H1 (cell line): ENCODE measurements at regions not wholly inside any gene's neighbourhood (a gene's known extent, or its start where the extent isn't known, plus 50 kb on each side); places are given as distances from the start of the nearest gene placed in this dataset.

Source experiments
- CTCF ChIA-PET: fragments of 300-600 bp; sonication (Branson Sonifier 250); formaldehyde crosslinking; loops from one replicate; lab custom pipeline; 2021; ENCODE audit not compliant: partially characterized antibody; lab: Charles Lee
- POLR2A ChIA-PET: fragments of 300-600 bp; sonication (Branson Sonifier 250); formaldehyde crosslinking; loops from one replicate; lab custom pipeline; 2021; ENCODE audit warnings: inconsistent platforms; ENCODE audit not compliant: partially characterized antibody; lab: Charles Lee
- DNase-seq, 2 experiments: peaks; one replicate each; pipeline versions ENCODE4 v3.0.0 to v3.0.0-alpha.2; 2010 to 2022; ENCODE audit warnings: low spot score in 2 of 2, low read depth in 1 of 2, mixed read lengths in 1 of 2
- FAIRE-seq: peaks from 2 replicates; lab custom pipeline; 2011; peaks lifted over from hg19 to GRCh38; lab: Jason Lieb, UNC
- H2AFZ ChIP-seq: 2 replicates; pipeline ENCODE4 v1.8.1; 2012; ENCODE audit warnings: low read length, inconsistent platforms
- H2AK5ac ChIP-seq: 2 replicates; pipeline ENCODE4 v1.6.1; 2013; ENCODE audit warnings: low read depth, low read length
- H2BK120ac ChIP-seq: replicated peaks from 2 replicates; pipeline ENCODE3; 2013; ENCODE audit warnings: low read depth, low read length, inconsistent platforms
- H2BK12ac ChIP-seq: 2 replicates; pipeline ENCODE4 v1.6.1; 2013; ENCODE audit warnings: low read depth, low read length
- H2BK15ac ChIP-seq: 2 replicates; pipeline ENCODE4 v1.6.1; 2013; ENCODE audit warnings: low read length
- H2BK20ac ChIP-seq: 2 replicates; pipeline ENCODE4 v1.6.1; 2013; ENCODE audit warnings: low read length
- H2BK5ac ChIP-seq: 2 replicates; pipeline ENCODE4 v1.6.1; 2013; ENCODE audit warnings: low read depth, low read length
- H3K14ac ChIP-seq: 2 replicates; pipeline ENCODE4 v1.6.1; 2013; ENCODE audit warnings: inconsistent platforms; ENCODE audit not compliant: insufficient read length
- H3K18ac ChIP-seq: 2 replicates; pipeline ENCODE4 v1.6.1; 2013; ENCODE audit warnings: low read length; ENCODE audit errors: extremely low read depth
- H3K23ac ChIP-seq: 2 replicates; pipeline ENCODE4 v1.6.1; 2013; ENCODE audit warnings: inconsistent platforms; ENCODE audit not compliant: insufficient read length
- H3K23me2 ChIP-seq: 2 replicates; pipeline ENCODE4 v1.6.1; 2013; ENCODE audit warnings: low read depth, low read length
- H3K27ac ChIP-seq: 2 replicates; pipeline ENCODE4 v1.6.1; 2011; ENCODE audit warnings: low read depth, low read length, inconsistent platforms
- H3K27me3 ChIP-seq, 4 experiments: replicated peaks in 1 of 4; 1 replicate in 1 of 4; 2 replicates in 3 of 4; pipeline versions ENCODE4 v1.6.1 to v1.8.1; 2011 to 2013; ENCODE audit warnings: low read length in 3 of 4, mild to moderate bottlenecking in 3 of 4, inconsistent platforms in 2 of 4, mixed read lengths in 2 of 4, moderate library complexity in 1 of 4; ENCODE audit not compliant: control insufficient read depth in 3 of 4, insufficient read depth in 3 of 4; ENCODE audit errors: extremely low read depth in 1 of 4
- H3K36me3 ChIP-seq, 4 experiments: 2 replicates each; pipeline versions ENCODE4 v1.6.1 to v1.8.1; 2011 to 2013; ENCODE audit warnings: mild to moderate bottlenecking in 4 of 4, low read length in 3 of 4, moderate library complexity in 2 of 4, control low read depth in 1 of 4, inconsistent platforms in 1 of 4; ENCODE audit not compliant: insufficient read depth in 4 of 4, control insufficient read depth in 2 of 4
- H3K4ac ChIP-seq: replicated peaks from 2 replicates; pipeline ENCODE3; 2013; ENCODE audit warnings: low read length, low read depth, mixed read lengths, inconsistent platforms; ENCODE audit not compliant: insufficient read length
- H3K4me1 ChIP-seq, 4 experiments: replicated peaks in 1 of 4; 1 replicate in 1 of 4; 2 replicates in 3 of 4; pipeline versions ENCODE4 v1.6.1 to v1.8.1; 2011 to 2013; ENCODE audit warnings: low read length in 3 of 4, inconsistent platforms in 2 of 4, mixed read lengths in 1 of 4; ENCODE audit not compliant: insufficient read depth in 4 of 4, control insufficient read depth in 3 of 4
- H3K4me2 ChIP-seq, 2 experiments: 2 replicates each; pipeline versions ENCODE4 v1.6.1 to v1.8.1; 2011 to 2013; ENCODE audit warnings: low read depth in 2 of 2, low read length in 2 of 2, control low read depth in 1 of 2, inconsistent platforms in 1 of 2, mild to moderate bottlenecking in 1 of 2; ENCODE audit not compliant: insufficient read depth in 1 of 2
- H3K4me3 ChIP-seq, 4 experiments: fragments of 200-600, 300-600 bp in 1 of 4; sonication (generic), shearing (Covaris generic), sonication (Bioruptor Twin) in 1 of 4; 2 replicates each; pipeline versions ENCODE4 v1.5.1 to v1.8.1; 2011 to 2016; ENCODE audit warnings: low read length in 4 of 4, low read depth in 3 of 4, control low read depth in 2 of 4, inconsistent platforms in 2 of 4, mild to moderate bottlenecking in 2 of 4, mixed read lengths in 1 of 4, moderate library complexity in 1 of 4; ENCODE audit not compliant: insufficient read depth in 2 of 4; ENCODE audit errors: extremely low read depth in 1 of 4
- H3K56ac ChIP-seq: replicated peaks from 2 replicates; pipeline ENCODE3; 2013; ENCODE audit warnings: low read depth, mild to moderate bottlenecking, mixed read lengths, low read length, inconsistent platforms; ENCODE audit not compliant: insufficient read length
- H3K79me1 ChIP-seq: 2 replicates; pipeline ENCODE4 v1.6.1; 2013; ENCODE audit warnings: low read depth, low read length, control low read depth
- H3K79me2 ChIP-seq, 2 experiments: 2 replicates each; pipeline versions ENCODE4 v1.6.1 to v1.8.1; 2012 to 2013; ENCODE audit warnings: low read length in 2 of 2, mild to moderate bottlenecking in 2 of 2, inconsistent platforms in 1 of 2; ENCODE audit not compliant: insufficient read depth in 2 of 2, control insufficient read depth in 1 of 2
- H3K9ac ChIP-seq, 4 experiments: replicated peaks in 1 of 4; 1 replicate in 1 of 4; 2 replicates in 3 of 4; pipeline versions ENCODE4 v1.6.1 to v1.8.1; 2011 to 2013; ENCODE audit warnings: low read depth in 3 of 4, low read length in 3 of 4, control low read depth in 2 of 4, mild to moderate bottlenecking in 2 of 4, moderate library complexity in 2 of 4, inconsistent platforms in 1 of 4; ENCODE audit errors: extremely low read depth in 1 of 4
- H3K9me3 ChIP-seq, 2 experiments: 2 replicates each; pipeline versions ENCODE4 v1.6.1 to v1.8.1; 2012 to 2013; ENCODE audit warnings: mild to moderate bottlenecking in 2 of 2, moderate library complexity in 2 of 2, control low read depth in 1 of 2, inconsistent platforms in 1 of 2, low read depth in 1 of 2, low read length in 1 of 2, mixed read lengths in 1 of 2; ENCODE audit not compliant: insufficient read depth in 2 of 2
- H4K20me1 ChIP-seq, 2 experiments: replicated peaks in 1 of 2; 2 replicates each; pipeline versions ENCODE3 to v1.8.1; 2011 to 2013; ENCODE audit warnings: inconsistent platforms in 2 of 2, low read length in 2 of 2, mild to moderate bottlenecking in 1 of 2; ENCODE audit not compliant: insufficient read depth in 2 of 2, control insufficient read depth in 1 of 2
- H4K5ac ChIP-seq: 2 replicates; pipeline ENCODE4 v1.6.1; 2013; ENCODE audit warnings: low read length, low read depth, mixed read lengths, inconsistent platforms; ENCODE audit not compliant: insufficient read length
- H4K8ac ChIP-seq: 2 replicates; pipeline ENCODE4 v1.8.0; 2013; ENCODE audit warnings: mild to moderate bottlenecking, moderate library complexity, low read length, inconsistent platforms; ENCODE audit not compliant: insufficient read depth; ENCODE audit errors: extremely low read depth
- H4K91ac ChIP-seq: replicated peaks from 2 replicates; pipeline ENCODE3; 2013; ENCODE audit warnings: low read length, mixed read lengths, inconsistent platforms; ENCODE audit not compliant: insufficient read length
- BACH1 ChIP-seq: IDR thresholded peaks from 2 replicates; pipeline ENCODE4 v1.6.1; 2012; ENCODE audit warnings: low read length, improper control_type of control experiment
- BCL11A ChIP-seq, 2 experiments: IDR thresholded peaks; one replicate each; pipeline ENCODE4 v1.6.1; 2011; ENCODE audit warnings: low read depth in 2 of 2, low read length in 2 of 2, mild to moderate bottlenecking in 2 of 2
- BRCA1 ChIP-seq: IDR thresholded peaks from 2 replicates; pipeline ENCODE4 v1.6.1; 2012; ENCODE audit warnings: low read depth, low read length, improper control_type of control experiment
- CREB1 ChIP-seq: IDR thresholded peaks from 2 replicates; pipeline ENCODE4 v1.6.1; 2012; ENCODE audit warnings: inconsistent platforms
- E2F6 ChIP-seq: IDR thresholded peaks from 2 replicates; pipeline ENCODE4 v1.6.1; 2012; ENCODE audit warnings: inconsistent platforms
- EGR1 ChIP-seq: IDR thresholded peaks from 2 replicates; pipeline ENCODE4 v1.6.1; 2011; ENCODE audit warnings: low read depth, low read length, borderline replicate concordance
- KDM1A ChIP-seq: fragments of 200-600, 300-600 bp; sonication (generic); IDR thresholded peaks from 2 replicates; pipeline ENCODE4 v1.7.1; 2016; ENCODE audit warnings: mild to moderate bottlenecking, low read length, borderline replicate concordance
- POLR2A ChIP-seq, 2 experiments: IDR thresholded peaks; 1 replicate in 1 of 2; 2 replicates in 1 of 2; pipeline ENCODE4 v1.6.1; 2011; ENCODE audit warnings: low read depth in 2 of 2, low read length in 2 of 2, mild to moderate bottlenecking in 2 of 2; ENCODE audit errors: control extremely low read depth in 1 of 2
- POU5F1 ChIP-seq: IDR thresholded peaks from 2 replicates; pipeline ENCODE4 v1.6.1; 2011; ENCODE audit warnings: low read depth, mild to moderate bottlenecking, low read length, moderate library complexity
- RNF2 ChIP-seq: fragments of 200-900, 300-1000 bp; sonication (generic); IDR thresholded peaks from 2 replicates; pipeline ENCODE4 v1.7.1; 2016; ENCODE audit warnings: borderline replicate concordance, low read depth, mild to moderate bottlenecking, antibody characterized with exemption, low read length; ENCODE audit not compliant: poor library complexity, severe bottlenecking; ENCODE audit errors: missing control alignments
- SIN3A ChIP-seq, 2 experiments: IDR thresholded peaks in 1 of 2; conservative IDR thresholded peaks in 1 of 2; 2 replicates each; pipeline ENCODE4 v1.6.1; 2011 to 2012; ENCODE audit warnings: low read length in 2 of 2, improper control_type of control experiment in 1 of 2, low read depth in 1 of 2, mild to moderate bottlenecking in 1 of 2
- SIRT6 ChIP-seq: IDR thresholded peaks from one replicate; pipeline ENCODE4 v1.7.1; 2012; ENCODE audit warnings: low read length, inconsistent platforms
- SRF ChIP-seq: IDR thresholded peaks from 2 replicates; pipeline ENCODE4 v1.6.1; 2011; ENCODE audit warnings: mild to moderate bottlenecking, low read depth, low read length, moderate library complexity
- TAF1 ChIP-seq: IDR thresholded peaks from 2 replicates; pipeline ENCODE4 v1.6.1; 2011; ENCODE audit warnings: mild to moderate bottlenecking, low read depth, low read length
- TEAD4 ChIP-seq: IDR thresholded peaks from 2 replicates; pipeline ENCODE4 v1.6.1; 2012; ENCODE audit warnings: low read depth, low read length, inconsistent platforms, mixed read lengths

DNA sequence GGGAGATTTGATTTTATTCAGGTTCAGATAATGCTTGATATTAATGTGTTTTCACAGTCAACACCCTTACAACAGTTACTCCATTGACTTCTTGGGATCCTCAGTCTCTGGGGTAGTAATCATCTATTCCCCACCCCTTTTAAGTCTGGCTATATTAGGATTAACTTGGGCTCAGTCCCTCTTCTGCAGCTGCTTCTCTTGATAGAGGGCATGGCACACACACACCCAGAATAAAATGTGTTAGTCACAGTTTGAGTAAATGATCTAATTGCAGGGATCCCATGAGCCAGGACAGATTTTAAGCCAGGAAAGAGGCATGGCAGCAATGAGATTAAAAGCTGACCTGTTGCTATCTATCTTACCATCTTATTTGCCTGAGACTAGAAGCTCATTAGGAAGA, 53.7 kb upstream of the VLDLR start:
- no peak for FAIRE-seq
- no peak overlapping the region for H3K4me2 ChIP-seq

More for the DNA sequence above, 53.7 kb upstream of the VLDLR start:
- Histone ChIP-seq H2BK5ac (no peak overlapping the region), H3K4ac (no peak overlapping the region), H3K14ac (no peak overlapping the region), H3K23me2 (no peaks in the 10 kb centered on the region; the same call in 1 of the 2 replicates)
- TF ChIP-seq RNF2 (no peak), E2F6 (no peak), TEAD4 (no peak), TAF1 (no peak), CREB1 (no peak), SIN3A (conservative IDR thresholded peaks at IDR 0.05 in 1 of 2, IDR thresholded peaks at IDR 0.05 in 1 of 2; ENCODE audit: low read depth in 1 of 2, low read length in 2 of 2) (no peak), BRCA1 (no peak), POLR2A (IDR thresholded peaks at IDR 0.05; ENCODE audit: control extremely low read depth in 1 of 2, low read depth in 2 of 2, low read length in 2 of 2) (no peak), SRF (no peak), POU5F1 (no peak), SIRT6 (no peak), BACH1 (no peak), EGR1 (no peak), BCL11A (IDR thresholded peaks at IDR 0.05; ENCODE audit: low read depth in 2 of 2, low read length in 2 of 2) (no peak), KDM1A (no peak)
- TF ChIP-seq, all 59 proteins: peak for 0
- H3K4me3 ChIP-seq: no peak overlapping the region
- H2BK15ac ChIP-seq: no peak overlapping the region
- no peak overlapping the region for H3K56ac ChIP-seq
- no peak overlapping the region for H2BK120ac ChIP-seq
- no peak overlapping the region for H4K91ac ChIP-seq
- H3K27me3 ChIP-seq: no peaks in the 10 kb centered on the region
- H2BK20ac ChIP-seq: no peak overlapping the region
- no peaks in the 10 kb centered on the region for H3K79me2 ChIP-seq
- no peaks in the 10 kb centered on the region for H3K79me1 ChIP-seq
- H3K27ac ChIP-seq: no peak overlapping the region
- H4K5ac ChIP-seq: no peak overlapping the region
- H3K18ac ChIP-seq: no peak overlapping the region
- DNase-seq: no peak
- no peaks in the 10 kb centered on the region for H4K20me1 ChIP-seq
- no peak overlapping the region for H2AK5ac ChIP-seq
- no peaks in the 10 kb centered on the region for H3K36me3 ChIP-seq
- no peaks in the 10 kb centered on the region for H3K4me1 ChIP-seq
- CTCF ChIA-PET: interaction anchor here (0.6 kb wide), 1 partner anchor 567 kb away, joined by 3 read pairs; no protein-coding TSS in a partner anchor
- POLR2A ChIA-PET: no interaction called here
- no peak overlapping the region for H2BK12ac ChIP-seq
- H3K23ac ChIP-seq: no peak overlapping the region
- no peak overlapping the region for H3K9ac ChIP-seq
- H2AFZ ChIP-seq: no peak overlapping the region
- H4K8ac ChIP-seq: no peak overlapping the region
- no peaks in the 10 kb centered on the region for H3K9me3 ChIP-seq
